Kidney glomerular epithelial cell (primary cell): ENCODE measurements at regions not wholly inside any gene's neighbourhood (a gene's known extent, or its start where the extent isn't known, plus 50 kb on each side); places are given as distances from the start of the nearest gene placed in this dataset.
"Not testable (repeated sequence)": the region's sequence is repeated elsewhere in the genome, so short reads cannot be mapped to it uniquely, and the experiment has no call there.

Experiments used
- DNase-seq: peaks from one replicate; lab custom pipeline; 2025; lab: John Stamatoyannopoulos, UW

DNA sequence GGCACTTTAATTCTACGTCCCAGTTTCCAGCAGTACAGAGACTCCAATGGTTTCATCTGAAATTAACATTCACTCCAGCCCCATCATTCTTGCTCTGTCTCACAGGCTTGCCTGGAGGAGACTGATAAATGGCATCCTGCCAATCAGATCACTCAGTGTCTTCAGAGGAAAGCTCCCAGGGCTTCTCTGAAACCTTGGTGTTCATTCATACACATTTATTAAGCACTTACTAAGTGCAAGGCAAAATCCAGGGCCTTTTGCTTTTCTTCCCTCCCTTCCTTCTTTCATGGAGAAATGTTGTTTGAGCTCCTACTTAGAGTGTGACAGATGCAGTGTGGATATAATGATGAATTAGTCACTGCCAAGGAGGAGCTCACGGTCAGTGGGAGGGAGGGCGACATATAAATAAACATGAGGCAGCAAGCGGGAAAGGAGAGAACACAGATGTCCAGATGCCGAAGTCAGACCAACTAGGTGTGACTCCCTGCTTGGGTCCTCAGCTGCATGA lies 106.7 kb upstream of the DTNBP1 start:
- DNase-seq: peak; percentile 23

DNA sequence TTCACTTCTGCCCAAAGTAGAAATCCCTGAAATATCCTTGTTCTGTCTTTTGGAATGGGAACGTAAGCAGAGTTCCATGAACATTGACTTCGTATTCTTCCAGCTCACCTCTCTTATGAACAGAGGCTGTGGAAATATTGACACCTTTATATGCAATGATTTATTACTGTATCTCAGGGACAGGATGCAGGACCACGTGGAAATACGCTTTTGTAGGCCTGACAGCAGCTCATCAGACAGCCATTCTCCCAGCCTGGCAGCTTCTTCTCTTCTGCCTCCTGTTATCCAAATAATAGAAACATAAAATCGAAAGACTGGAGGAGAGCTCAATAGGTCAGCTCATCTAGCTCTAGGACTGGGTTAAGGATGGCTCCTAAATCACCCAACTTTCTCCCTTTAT lies 106.2 kb upstream of the DTNBP1 start:
- DNase-seq: no peak

DNA sequence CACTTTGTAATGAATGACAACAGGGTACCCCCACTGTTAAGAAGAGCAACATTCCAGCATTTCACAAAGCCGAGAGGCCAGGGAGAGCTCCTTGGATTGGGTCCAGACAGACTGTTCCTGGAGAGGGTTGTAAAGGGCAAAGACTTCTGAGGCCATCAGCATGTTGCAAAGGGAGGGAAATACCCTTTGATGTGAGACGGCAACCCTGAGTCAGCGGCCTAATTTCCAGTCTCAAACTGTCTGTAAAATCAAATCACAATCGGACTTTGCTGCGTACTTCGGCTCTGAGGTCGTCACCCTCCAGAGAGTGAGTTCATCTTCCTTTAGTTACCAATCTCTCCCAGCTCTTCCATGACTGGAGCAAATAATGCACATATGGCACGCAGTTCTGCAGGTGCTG lies 101.0 kb upstream of the DTNBP1 start:
- DNase-seq: peak; percentile 82

DNA sequence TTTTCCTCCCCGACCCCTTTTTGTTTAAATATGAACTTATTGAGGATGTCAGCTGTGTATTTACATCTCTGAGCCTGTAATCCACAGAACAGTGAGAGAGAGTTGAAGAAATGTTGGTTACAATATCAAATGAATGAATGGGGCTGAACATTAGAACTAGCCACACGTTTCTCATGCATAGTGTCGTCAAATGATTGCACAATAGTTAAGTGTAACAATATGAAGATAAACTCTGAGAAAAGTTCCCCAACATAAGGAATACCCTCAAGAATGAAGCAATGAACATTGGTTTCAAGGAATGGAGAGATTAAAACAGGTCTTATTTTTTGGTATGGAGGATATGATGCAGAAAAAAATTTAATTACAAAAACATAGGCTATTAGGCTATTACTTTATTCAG lies 100.5 kb upstream of the DTNBP1 start:
- DNase-seq: no peak

DNA sequence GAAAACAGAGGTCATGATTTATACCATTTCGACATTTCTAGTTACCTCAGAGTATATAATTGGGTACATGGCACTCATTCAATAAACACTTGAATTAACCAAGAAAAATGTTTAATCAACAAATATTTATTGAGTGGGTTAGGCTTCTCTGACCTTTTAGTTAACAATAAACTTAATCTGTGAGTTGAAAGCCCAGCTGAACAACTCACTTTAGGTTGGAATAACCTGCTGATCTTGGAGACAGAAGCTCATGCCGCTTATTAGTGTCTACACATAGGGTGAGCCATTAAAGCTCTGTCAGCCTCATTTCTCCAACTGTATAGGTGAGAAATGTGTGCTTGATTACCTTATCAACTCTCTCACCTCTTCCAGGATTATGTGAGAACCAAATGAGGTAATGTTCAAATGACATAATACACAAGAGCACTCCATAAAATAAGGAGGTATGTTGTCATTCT lies 98.2 kb upstream of the DTNBP1 start:
- DNase-seq: no peak

DNA sequence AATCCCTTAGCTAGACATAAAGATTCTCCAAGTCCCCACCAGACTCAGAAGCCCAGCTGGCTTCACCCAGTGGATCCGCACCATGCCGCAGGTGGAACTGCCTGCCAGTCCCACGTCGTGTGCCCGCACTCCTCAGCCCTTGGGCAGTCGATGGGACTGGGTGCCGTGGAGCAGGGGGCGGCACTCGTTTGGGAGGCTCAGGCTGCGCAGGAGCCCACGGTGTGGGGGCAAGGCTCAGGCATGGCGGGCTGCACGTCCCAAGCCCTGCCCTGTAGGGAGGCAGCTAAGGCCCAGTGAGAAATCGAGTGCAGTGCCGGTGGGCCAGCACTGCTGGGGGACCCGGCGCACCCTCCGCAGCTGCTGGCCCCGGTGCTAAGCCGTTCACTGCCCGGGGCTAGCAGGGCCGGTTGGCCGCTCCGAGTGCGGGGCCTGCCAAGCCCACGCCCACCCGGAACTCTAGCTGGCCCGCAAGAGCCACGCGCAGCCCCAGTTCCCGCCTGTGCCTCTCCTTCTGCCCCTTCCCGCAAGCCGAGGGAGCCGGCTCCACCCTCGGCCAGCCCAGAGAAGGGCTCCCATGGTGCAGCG lies 95.9 kb upstream of the DTNBP1 start:
- DNase-seq: no peak

DNA sequence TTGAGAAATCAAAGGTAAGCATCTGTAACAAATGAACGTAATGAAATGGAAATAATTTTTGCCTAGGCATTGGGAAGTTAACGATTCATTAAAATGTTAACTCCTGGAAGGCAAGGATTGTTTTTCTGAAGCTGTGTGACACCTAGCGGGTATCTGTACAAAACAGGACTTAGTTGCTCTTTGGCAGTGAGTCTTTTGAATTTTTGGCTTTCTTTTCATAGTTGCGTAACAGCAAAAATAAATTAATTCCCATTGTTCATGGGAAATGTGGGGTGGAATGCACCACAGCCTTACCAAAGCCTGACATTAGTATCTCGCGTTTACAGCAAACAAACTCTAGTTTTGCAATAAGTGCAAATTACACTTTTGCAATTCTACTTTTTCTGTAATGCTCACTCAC lies 92.7 kb upstream of the DTNBP1 start:
- DNase-seq: no peak

DNA sequence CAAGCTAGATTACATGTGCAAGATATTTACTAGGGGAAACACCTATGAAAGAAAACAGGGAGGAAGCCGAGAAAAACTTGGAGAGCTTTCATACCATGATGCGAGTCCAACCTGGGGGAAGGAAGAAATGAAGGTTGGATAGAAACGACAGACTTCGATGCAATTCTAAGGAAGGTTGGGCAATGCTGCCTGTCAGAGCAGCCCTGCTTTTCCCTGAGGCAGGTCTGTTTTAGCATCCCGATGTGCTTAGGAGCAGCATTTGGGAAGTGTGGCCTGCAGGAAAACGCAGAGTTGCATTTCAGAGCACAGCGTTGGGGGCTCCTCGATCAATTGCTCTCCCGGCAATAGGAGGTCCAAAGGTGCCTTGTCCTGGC lies 91.9 kb upstream of the DTNBP1 start:
- no peak for DNase-seq

DNA sequence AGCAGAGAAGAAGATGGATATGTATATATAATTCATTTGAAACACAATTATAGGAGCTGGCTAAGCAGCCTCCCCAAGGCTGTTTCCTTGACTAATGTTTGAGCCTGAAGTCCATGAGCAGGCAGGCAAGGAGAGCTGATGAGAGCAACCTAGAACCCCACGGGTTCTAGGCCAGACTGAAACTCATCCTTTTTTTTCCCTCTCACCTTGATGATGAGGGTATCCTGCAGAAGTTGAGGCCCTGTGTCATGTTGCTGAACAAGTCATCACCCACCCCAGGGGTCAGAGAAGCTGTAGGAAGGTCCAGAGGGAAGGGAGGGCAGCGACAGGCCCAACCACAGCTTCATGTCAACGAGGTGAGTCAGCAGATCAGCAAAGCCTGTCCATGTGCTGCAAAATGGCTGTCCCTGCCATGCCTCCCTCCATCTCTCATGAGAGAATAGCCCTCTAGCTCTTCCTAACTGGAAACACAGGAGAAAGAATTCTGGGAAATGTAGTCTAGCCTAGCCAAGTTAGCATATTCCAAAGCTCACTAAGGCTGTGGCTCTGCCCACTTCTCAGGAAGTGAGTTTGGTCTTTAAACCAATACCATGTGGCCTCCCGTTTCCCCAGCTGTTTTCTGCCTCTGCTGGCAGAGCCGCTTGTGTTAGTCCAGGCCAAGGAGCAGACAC lies 91.3 kb upstream of the DTNBP1 start:
- DNase-seq: peak; percentile 46

DNA sequence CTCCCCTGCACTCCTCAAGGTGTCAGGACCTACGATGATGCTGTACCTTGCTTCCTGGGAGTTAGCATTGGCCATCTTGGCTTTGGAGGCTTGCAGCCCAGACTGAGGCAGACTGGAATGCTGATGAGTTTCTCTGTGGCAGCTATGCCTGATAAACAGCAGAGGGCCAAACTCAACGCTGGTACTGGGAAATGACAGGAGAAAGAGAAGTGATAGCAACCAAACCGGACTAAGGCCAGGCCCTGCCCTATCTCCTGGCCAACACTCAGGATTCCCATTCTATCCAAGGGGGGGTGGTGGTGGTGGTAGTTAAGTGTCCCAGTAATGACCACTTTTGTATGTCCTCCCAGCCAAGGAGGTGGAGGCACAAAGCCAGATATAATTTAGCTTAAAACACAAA lies 90.0 kb upstream of the DTNBP1 start:
- no peak for DNase-seq

DNA sequence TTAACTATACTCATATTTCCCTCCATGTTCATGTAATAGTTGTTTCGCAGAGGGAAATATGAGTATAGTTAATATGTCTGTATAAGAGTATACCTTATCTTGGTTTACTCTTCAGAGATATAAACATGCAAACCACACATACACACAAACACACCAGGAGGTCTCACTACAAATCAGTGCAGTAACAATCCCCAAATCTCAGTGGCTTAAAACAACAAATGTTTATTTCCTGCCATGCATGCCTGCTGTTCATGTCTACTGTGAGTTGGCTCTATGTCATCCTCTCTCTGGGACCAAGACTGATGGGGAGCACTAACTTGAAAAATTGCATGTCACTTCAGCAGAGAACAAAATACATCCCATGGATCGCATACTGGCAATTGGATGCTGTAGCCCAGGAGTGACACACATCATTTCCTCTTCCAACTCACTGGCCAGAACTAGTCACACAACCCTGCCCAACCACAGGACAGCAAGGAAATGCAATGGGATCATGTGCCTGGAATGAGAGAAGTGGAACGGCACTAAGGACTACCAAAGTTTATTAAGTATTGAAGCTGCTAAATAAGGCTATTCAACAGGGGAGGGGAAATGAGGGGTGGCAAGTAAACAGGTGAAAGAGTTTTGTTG lies 89.0 kb upstream of the DTNBP1 start:
- no peak for DNase-seq

DNA sequence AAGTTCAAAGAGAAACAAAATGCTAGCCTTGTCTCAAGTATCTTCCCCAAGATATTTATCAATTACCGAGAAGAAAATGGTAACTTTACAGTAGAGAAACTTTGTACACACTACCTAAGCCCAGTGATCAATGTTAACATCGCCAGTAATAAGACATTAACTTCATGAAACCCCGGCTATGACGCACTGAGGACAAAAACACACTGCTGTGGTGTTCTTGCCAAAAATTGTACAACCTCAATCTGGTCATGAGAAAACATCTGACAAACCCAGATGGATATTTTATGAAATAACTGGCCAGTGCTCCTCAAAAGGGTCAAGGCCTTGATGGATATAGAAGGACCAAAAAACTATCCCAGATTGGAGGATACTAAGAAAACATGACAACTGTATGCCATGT lies 85.5 kb upstream of the DTNBP1 start:
- DNase-seq: no peak

DNA sequence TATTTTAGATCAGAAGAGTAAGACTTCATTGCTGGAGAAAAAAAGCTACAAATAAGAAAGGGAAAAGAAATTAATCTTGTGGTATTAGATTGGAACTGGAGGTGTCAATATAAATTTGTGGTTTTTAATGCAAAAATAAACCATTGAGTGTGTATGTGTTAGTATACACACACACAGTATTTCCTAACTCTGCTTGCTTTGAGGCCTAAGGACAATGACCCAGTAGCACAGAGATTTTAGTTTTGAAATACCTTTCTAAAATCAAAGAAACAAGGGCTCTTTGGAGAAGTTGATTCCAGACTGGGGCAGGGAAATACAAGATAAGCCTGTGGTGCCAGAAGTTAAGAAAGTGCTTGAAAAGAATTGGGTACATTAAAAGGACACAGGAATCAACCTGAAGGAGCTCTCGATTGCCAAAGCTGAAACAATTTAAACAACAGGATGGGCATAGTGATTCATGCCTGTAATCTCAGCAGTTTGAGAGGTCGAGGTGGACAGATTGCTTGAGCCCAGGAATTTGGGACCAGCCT lies 84.6 kb upstream of the DTNBP1 start:
- no peak for DNase-seq

DNA sequence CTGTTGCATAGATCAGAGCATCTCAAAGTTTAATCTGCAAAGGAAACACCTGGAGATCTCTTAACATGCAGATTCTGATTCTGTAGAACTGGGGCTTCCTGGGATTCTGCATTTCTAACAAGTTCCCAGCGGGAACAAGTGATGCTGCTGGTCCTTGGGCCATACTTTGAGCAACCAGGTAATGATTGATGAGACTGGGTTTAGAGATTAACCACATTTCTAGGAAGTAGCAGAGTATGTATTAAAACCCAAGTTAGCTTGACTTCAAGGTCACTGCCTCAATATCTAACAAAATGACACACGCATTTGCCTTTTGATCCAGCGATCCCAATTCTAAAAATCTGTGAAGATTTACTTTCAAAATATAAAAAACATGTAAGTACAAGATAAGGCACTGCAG lies 83.0 kb upstream of the DTNBP1 start:
- no peak for DNase-seq

DNA sequence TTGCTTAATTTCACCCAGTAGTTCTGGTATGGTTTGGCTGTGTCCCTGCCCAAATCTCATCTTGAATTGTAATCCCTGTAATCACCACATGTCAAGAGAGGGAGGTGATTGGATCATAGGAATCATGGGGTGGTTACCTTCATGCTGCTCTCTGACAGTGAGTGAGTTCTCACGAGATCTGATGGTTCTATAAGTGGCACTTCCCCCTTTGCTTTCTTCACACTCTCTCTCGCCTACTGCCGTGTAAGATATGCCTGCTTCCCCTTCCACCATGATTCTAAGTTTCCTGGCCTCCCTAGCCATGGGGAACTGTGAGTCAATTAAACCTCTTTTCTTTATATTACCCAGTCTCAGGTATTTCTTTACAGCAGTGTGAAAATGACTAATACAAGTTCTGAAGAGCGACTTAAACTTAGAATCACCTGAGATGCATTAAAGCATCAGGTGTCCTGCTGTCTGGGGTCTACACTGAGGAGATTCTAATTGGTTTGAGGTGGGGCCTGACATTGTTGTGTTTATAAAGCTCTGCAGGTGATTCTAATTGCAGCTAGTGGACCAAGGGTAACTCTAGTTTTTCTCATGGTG lies 82.1 kb upstream of the DTNBP1 start:
- no peak for DNase-seq

DNA sequence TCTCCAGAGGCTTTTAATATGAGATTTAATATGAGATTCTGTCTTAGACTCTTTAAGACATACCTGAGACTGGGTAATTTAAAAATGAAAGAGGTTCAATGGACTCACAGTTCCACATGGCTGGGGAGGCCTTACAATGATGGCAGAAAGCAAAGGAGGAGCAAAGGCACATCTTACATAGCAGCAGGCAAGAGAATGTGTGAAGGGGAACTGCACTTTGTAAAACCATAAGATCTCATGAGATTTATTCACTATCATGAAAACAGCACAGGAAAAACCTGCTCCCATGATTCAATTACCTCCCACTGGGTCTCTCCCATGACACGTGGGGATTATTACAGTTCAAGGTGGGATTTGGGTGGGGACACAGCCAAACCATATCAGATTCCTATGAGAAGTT lies 79.2 kb upstream of the DTNBP1 start:
- DNase-seq: not testable (repeated sequence)

DNA sequence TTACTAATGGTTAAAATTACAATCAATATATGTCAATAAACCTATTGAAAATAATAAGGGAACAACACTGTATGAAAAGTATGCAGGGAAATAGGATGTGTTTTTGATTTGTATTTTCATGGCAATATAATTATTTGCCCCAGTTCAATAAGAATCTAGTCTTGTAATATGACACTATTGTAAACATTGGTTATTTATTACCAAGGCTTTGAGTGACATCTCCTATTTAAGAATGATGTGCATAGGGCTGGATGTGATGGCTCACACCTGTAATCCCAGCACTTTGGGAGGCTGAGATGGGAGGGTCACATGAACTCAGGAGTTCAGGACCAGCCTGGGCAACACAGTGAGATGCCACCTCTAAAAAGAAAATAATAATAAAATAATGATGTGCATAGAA lies 78.6 kb upstream of the DTNBP1 start:
- no peak for DNase-seq

DNA sequence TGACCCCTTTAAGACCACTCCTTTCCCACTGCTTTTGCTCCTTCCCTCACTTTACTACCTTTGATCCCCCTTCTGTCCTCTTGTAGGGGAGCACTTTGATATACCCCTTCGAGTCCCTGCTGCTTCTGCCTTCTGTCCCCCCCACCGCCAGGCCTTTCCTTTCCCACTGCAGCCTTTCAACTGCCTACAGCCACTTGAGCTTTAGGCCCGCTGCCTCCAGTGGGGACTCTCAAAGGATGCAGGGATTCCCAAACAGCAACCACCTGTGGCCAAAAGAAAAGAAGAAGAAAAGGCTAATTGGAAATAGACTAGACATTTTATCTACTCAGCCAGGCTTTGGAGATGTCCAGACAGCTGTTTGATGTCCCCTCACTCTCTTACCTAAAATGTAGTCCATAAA lies 77.0 kb upstream of the DTNBP1 start:
- no peak for DNase-seq

DNA sequence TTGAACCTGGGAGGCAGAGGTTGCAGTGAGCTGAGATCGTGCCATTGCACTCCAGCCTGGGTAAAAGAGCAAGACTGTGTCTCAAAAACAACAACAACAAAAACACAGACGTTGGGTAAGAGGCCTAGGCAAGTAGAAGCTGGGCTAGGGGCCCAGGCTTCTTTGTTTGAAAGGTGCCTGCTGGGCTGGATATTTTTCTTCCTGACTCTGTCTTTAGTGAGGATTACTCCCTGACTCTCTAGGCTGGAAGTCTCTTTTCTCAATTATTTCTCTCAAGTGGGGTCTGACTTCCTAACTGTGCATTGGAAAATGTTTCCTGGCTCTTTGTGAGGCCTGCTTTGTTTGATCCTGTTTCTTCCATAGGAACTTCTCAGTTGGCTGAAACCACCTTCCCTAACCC lies 76.5 kb upstream of the DTNBP1 start:
- DNase-seq: no peak

DNA sequence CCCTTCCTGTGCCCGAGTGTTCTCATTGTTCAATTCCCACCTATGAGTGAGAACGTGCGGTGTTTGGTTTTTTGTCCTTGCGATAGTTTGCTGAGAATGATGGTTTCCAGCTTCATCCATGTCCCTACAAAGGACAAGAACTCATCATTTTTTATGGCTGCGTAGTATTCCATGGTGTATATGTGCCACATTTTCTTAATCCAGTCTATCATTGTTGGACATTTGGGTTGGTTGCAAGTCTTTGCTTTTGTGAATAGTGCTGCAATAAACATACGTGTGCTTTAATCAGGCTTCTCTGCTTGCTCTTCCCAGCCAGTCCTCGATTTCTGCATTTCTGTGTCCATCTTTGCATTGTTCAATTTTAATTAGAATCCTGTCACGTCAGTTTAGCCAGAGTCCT lies 75.4 kb upstream of the DTNBP1 start:
- not testable (repeated sequence) for DNase-seq

DNA sequence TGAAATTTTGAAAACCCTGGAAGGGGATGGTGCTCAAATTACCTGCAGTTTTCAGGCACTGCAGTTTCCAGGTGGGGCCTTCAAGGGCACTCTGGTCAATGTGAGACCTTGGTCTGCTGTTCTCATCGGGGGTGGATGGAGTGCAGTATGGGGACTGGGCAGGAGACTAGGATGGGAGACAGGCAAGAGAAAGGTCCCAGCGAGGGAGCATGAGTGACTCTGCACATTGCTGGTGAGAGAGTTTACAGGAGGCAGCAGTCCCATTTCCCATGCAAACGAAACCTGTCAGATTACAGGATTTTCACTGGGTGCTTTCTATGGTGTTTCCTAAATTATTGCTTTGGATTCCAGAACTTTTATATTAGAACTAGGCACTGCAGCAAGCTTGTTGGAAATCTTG lies 73.5 kb upstream of the DTNBP1 start:
- DNase-seq: no peak

DNA sequence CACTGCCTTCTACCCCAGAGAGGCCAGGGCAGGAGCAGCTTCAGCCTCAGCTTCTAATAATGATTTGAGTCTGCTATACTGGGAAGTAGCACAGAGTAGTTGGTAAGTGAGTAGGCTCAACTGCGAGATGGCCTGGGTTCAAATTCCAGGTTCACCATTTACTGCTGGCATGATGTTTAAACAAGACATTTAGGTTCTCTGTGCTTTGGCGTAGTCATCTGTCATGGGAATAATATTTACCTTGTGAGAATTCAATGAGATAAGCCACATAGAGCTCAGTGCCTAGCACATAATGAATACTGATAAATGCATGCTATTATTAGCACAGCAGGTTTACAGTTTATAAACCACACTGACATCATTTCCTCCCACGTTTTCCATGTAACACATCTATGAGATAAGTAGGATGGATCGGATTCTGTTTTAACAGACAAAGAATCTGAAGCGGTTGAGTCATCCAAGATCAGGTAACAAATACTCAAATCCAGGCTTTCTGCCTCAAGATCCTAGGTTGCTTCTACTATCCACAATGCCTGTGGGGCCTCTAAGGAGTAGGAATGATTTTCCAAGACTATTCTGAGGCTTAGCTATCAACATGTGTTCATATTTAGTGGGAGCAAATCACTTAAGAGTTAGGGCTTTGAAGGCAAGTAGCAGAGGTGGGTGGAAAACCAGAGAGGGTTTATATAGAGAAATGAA lies 72.9 kb upstream of the DTNBP1 start:
- peak; percentile 82 for DNase-seq
